Fibroblast of skin of scalp (primary cell): ENCODE measurements at regions not wholly inside any gene's neighbourhood (a gene's known extent, or its start where the extent isn't known, plus 50 kb on each side); places are given as distances from the start of the nearest gene placed in this dataset.
"Not testable (repeated sequence)": the region's sequence is repeated elsewhere in the genome, so short reads cannot be mapped to it uniquely, and the experiment has no call there.

Experiments
- DNase-seq: peaks from one replicate; pipeline ENCODE4 v3.0.0-alpha.2; 2013

- no peak for DNase-seq
These were observed 180.1 kb downstream of the SYK start for GRCh38 chr9:90981726-90982125.

- no peak for DNase-seq
These were observed 181.8 kb downstream of the SYK start for GRCh38 chr9:90983394-90983793.

- no peak for DNase-seq
These were observed 184.0 kb downstream of the SYK start for GRCh38 chr9:90985631-90986030.

GRCh38 chr9:90986161-90986560 lies 184.5 kb downstream of the SYK start:
- DNase-seq = no peak

DNA sequence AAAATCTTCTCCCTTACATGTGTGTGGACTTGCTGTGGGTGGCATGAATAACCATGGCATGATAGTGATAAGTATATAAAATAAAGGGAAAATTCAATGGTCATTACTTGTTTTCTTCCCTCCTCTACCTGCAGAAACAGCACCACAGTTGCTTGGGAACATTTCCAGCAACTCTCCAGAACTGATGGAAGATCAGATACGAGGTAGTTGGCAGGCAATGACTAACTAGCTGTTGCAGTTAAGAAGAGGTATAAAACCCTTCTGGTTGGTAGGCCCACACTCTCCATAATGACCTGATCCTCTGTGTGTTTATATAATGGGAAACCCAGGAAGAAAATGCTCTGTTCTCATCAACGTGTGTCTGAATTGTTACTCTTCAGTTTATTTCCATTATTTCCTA lies 185.9 kb downstream of the SYK start:
- DNase-seq = no peak

- DNase-seq = peak; percentile 26
These were observed 186.7 kb downstream of the SYK start for GRCh38 chr9:90988318-90988717.

DNA sequence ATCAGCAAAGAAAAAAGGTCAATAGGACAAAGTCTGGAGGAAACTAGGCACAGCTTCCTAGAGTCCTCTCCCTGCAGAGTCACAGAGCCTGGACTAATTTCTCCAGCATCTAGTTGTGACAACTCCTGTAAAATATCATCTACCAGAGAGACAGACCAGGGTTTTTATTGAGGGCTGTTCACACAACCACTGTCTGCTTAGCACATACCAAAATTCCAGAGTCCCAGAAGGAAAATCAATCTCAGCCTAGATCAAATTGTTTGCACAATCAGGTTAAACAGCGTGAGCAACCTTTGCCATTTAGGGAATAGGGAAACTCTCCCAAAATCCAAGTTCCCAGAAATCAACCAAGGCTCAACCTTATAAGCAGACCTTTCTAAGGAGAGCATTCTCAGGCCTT lies 190.3 kb downstream of the SYK start:
- DNase-seq = peak; percentile 65

- DNase-seq = no peak
These were observed 193.9 kb downstream of the SYK start for GRCh38 chr9:90995516-90995915.

DNA sequence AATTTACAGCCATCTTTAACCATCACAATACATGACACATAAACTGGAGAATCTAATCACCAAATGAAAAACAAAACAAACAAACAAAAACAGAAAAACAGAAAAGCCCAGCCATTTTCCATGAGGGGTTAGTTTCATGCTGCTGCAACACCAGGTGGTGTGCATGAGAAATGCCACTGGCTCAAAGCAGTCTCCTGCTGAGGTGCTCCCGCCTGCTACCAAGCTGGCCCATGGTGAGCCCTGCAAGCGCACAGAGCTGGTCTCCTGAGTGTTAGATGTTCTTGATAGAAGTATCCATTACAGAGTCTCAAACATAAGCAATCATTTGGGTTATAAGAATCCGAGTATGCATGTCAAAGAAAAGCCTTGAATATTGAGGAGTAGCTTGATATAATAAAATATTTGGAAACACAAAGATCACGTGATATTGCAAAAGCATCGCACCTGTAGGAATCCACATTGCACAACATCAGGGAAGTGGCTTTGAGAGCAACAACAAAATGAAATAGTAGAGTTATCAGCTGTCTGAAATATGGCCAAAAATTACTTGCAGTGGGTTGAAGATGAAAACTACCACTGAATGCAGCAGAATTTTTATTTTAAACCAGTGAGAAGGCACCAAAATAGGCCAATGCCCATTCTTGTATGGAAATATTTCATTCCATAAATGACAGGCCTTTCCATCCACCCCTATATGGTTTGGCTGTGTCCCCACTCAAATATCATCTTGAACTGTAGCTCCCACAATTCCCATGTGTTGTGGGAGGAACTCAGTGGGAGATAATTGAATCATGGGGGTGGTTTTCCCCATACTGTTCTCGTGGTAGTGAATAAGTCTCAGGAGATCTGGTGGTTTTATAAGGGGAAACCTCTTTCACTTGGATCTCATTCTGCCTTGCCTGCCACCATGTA lies 194.8 kb downstream of the SYK start:
- peak; percentile 63 for DNase-seq

- DNase-seq = no peak
These were observed 197.0 kb downstream of the SYK start for GRCh38 chr9:90998573-90998972.

DNA sequence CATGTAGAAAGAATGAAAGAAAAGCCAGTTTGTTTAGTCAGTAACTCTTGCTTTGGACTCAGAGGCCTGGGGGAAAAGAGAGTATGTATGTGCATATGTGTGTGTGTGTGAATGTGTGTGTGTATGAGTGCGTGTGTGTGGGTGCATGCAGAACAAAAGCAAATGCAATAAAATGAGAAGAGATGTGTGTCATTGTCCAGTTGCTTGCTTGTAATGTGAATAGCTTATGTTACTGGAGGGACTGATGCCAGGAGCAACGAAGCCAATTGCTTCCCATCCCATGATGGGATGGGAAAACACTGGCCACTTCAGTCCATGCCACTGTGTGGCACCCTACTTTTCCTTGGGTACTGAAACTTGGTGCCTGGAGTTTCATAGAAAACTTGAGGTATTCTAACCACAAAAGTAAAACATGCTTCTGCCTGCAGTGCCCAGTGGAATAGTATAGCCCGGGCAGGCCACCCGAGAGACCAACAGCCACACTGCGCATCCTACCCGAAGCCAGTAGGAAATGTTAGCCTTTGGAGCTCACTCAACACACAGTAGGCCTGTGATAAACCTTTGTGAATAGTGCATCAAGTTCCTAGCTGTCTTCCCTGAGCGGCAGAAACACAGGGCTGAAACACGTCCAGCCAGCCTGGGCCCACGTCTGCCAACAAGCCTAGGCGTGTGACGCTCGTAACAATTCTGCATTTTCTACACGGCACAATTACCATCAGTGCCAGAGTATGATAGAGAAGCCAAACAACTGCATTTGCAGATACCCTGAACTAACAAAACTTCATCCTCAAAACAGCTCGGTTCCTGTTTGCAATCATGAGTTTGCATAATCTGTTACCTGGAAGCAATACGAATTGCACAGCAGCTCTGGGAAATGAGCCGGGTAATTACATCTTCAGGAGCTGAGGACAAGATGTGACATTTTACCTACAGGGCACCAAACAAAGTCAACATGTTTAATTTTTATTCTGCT lies 198.1 kb downstream of the SYK start:
- DNase-seq = peak; percentile 14

DNA sequence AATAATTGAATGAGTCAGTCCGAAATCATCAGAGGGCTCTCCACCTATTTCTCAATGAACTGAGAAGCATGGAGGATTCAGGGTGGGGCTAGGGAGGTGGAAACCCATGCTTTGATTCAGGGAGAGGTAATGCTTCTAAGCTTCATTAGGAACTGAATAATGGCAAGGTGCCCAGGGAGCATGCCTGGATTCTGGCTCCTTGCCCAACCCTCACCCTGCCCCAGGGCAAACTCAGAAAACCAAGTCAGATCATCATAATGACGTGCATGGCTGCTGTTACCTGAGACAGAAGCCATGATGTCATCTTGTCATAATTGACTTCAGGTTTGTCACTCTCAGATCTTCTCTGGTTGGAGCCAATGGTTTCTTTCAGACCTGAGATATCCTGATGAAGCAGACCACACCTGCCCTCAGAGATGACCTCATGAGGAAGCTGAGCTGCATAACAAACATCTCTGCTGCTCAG lies 199.6 kb downstream of the SYK start:
- peak; percentile 39 for DNase-seq

DNA sequence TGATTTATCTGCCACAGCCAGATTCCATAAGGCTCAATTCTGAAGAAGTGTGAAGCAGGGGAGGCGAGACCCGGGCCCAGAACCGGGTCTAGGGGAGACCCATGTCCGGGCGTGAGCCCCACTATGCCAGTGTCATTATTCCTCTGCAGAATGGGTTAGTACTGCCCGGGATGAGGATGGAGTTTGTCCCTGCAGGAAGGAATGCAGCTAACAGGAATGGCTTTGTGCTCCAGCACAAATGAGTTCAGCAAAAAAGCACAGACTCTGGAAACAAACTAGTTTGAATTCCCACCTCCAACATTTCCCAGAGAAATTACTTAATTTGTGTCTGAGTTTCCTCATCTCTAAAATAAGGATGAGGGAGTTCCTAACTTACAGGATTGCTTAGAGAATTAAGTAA lies 202.9 kb downstream of the SYK start:
- no peak for DNase-seq

- DNase-seq = no peak
These were observed 203.4 kb downstream of the SYK start for GRCh38 chr9:91004992-91005391.

DNA sequence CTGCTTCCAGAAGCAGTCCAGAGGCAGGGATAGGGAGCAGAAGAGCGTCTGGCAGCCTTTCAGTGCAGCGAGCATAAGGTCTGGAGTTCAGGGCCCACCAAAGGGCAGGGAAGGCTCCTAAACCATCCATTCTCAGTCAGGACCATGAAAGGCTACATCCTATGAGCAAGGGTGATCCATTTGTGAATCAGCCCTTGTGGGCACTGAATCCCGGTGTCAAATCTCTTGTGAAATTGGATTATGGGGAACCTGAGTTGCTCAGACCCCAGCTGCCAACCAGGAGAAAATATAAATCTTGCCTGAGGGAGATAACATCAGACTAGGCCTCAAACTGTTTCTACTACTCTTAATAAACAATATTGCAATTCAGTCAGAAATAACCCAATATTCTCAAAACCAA lies 204.4 kb downstream of the SYK start:
- no peak for DNase-seq

- no peak for DNase-seq
These were observed 206.9 kb downstream of the SYK start for GRCh38 chr9:91008568-91008967.

GRCh38 chr9:91011891-91012290 lies 210.3 kb downstream of the SYK start:
- no peak for DNase-seq

DNA sequence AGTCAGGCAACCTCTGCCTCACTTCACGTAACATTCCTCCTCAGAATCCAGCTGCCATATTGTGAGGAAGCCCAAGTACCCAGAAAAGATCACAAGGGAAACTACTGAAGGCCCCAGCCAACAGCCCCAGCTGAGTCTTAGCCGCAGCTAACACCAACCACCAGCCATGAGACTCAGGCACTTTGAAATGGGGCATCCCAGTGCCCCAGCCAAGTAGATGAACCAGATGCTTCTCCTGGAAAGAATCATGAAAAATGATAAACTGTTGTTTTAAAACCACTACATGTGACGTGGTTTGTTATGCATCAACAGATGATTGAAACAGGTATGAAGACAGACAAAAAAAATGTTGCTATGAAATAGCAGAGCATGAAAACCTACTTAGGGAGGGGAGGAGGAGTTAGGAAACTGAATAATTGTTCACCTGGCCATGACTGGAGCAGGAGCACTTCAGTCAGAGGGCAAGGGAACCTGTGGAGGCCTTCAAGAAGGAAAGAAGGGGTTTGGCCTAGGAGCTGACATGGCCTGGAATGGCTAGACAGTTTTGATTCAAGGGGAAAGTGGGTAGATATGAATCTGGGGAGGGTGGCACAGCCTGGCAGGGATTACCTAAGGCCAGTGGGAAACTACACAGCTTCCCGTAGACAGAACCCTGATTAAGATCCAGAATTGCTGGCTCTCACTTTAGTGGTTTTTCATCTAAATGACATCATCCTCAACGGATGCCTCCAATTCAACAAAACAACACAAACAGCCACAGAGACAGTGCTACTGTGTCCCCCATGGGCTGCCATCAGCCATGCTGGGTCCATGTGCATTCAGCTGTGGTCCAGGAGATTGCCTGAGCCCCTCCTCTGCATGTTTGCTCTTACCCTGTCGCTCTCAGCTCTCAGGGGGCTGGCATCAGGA lies 211.6 kb downstream of the SYK start:
- DNase-seq = no peak

DNA sequence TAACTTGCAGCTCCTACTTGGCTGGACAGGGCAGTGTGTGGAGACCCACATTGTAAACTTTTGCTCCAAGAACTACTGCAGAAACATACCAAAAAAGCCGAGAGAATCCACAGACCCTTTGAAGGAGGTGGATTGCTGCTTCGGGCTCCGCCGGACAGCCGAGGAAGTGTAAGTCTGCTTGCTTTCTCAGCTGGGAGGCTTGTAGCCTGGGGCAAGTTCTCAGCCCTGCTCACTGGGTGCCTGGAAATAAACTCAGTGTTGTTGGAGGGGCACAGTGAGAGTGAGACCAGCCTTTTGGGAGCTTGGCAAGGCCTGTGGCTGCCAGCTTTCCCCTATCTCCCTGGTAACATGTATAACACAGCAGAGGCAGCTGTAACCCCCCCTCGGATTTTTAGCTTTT lies 215.6 kb downstream of the SYK start:
- no peak for DNase-seq

DNA sequence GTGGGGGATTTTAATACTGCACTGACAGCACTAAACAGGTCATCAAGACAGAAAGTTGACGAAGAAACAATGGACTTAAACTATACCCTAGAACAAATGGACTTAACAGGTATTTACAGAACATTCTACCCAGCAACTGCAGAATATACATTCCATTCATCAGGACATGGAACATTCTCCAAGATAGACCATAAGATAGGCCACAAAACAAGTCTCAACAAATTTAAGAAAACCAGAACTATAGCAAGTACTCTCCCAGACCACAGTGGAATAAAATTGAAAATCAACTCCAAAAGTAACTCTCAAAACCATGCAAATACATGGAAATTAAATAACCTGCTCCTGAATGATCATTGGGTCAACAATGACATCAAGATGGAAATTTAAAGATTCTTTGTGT lies 218.3 kb downstream of the SYK start:
- DNase-seq = not testable (repeated sequence)

DNA sequence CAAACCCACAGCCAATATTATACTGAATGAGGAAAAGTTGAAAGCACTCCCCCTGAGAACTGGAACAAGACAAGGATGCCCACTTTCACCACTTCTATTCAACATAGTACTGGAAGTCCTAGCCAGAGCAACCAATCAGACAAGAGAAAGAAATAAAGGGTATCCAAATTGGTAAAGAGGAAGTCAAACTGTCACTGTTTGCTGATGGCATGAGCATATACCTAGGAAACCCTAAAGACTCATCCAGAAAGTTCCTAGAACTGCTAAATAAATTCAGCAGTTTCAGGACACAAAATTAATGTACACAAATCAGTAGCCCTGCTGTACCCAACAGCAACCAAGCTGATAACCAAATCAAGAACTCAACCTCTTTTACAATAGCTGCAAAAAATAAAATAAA lies 220.0 kb downstream of the SYK start:
- not testable (repeated sequence) for DNase-seq

- no peak for DNase-seq
These were observed 222.1 kb downstream of the SYK start for GRCh38 chr9:91023741-91024140.
